Hematopoietic multipotent progenitor cell (in vitro differentiated cells): ENCODE measurements at regions not wholly inside any gene's neighbourhood (a gene's known extent, or its start where the extent isn't known, plus 50 kb on each side); places are given as distances from the start of the nearest gene placed in this dataset.
"Not testable (repeated sequence)": the region's sequence is repeated elsewhere in the genome, so short reads cannot be mapped to it uniquely, and the experiment has no call there.

Source experiments
- DNase-seq, 3 donors: peaks; one replicate each; pipeline ENCODE4 v3.0.0-alpha.2; 2011 to 2015; ENCODE audit warnings: low read depth in 2 of 3, low spot score in 2 of 3

DNA sequence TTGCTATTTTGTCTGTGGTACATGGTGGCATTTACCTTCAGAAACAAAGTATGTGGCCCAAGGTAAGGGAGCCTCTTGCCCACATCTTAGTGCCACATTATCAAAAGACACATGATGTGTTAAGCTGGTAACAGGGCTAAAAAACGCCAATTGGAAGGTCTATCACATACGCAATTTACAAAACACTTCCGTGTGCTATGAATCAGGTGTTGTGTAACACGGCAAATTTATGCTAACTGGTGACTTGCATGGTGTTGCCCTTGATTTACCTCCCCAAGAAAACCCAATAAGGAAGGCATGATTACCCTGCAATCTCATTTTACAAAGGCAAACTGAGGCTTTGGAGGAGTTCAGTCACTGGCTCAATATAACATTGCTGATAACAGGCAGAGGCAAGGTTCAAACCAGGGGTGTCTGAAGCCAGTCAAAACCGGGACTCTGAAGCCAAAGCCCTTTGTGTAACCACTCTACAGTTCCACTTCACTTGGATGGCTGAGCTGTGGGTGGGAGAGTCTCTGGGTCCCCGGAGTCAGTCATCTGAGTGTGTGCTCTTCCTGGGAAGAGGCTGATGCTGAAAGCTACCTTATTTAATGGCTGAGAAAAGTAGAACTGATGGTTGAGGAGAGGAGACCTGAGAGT lies 103.9 kb upstream of the BCL6 start:
- DNase-seq = no peak

DNA sequence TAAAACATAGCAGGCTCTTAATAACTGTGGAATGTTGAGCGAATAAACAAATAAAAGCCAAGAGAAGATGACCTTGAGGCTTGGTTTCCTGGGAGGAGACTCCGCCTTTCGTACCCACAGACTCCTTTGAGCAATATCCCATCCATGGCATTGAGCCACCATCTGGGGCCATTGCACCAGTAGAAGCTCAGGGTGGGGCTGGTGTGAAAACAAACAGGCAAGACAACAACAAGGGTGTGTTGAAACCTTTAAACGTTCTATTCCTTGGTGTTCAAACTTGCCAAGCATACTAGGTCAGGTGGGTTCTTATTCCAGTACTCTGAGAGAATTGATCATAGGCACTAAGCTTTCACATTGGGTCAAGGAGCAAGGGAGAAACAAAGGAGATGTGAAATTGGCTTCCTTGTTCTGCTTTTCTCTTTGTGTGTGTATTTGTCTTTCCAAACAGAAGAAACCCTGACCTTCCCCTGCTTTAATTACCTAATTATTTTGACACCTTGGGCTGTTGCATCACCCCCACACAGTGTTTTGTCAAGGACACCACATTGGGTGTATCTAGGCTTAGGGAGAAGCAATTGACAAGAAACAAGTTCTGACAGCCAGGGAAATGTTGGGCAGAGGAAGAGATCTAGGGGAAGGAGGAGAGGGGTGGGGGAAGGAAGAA lies 105.1 kb upstream of the BCL6 start:
- DNase-seq = no peak

DNA sequence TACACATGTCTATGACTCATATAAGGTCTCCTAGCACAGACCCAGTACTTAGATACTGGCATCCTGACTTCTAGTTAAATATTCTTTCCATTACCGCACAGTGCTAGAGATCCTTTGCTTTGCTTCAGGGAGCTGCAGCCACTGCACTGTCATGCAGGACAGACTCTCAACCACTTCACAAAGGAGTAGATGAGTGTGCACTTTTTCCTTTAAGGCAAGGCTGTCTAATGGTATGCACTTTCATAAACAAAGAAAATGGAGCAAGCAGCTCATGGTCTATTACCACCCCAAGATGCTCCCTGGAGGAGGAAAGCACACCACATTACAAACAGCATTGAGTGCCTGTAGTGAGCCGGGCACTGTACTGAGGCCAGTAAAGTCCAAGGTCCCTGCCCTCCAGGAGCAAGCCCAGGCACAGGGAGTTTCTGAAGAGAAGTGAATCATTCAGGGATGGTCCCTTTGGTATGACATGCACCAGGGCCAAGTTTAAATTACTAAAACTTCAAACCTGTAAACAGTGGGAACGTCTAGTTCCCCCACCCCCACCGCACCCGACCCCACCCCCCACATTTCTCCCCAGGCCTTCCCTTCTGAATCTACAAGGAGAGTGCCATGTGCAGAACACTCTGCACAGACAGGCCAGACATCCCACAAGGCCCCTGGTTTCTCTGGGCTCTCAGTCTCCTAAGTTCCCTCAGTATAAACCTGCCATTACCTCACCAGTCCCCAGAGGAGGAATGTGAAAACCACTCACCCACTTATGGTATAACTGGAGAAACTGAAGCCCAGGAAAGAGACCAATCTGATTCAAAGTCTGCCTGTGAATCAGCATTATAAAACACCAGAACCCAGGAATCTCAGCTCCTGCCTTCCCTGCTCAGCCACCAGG lies 107.8 kb upstream of the BCL6 start:
- no peak for DNase-seq

DNA sequence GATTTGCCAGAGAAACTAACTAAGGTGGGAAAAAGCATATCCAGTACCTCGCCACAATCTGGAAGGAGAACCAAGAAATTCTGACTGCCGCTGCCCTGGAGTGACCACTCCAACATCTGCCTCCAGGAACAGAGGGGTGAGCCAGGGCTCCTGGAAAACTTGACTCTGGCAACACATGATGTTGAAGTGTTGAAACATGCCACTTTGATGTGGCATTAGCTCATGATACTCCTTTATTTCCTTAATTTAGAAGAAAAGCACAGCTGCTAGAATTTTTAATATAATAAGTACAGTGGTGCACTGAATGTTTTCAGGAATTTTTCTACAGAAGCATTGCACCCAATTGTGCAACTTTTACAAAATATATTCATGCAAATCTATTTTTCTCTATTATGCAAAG lies 109.9 kb upstream of the BCL6 start:
- DNase-seq = no peak

DNA sequence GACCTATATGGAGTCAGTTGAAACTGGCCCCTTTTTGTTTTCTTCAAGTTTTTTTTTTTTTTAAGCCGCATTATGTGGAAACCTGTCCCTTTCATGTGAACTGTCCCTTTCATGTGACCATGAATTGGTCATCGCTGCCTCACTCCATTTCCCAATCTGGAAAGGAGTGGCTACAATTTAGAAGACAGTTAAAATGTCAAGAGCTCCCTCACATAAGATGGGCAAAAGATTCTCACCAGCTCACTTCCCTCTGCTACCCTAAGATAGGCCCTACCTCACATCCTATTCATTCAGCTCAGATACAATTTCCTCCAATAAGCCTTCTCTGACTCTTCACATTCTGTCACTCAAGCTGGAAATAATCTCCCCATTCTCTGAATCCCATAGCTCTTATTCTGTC lies 111.3 kb upstream of the BCL6 start:
- no peak for DNase-seq

DNA sequence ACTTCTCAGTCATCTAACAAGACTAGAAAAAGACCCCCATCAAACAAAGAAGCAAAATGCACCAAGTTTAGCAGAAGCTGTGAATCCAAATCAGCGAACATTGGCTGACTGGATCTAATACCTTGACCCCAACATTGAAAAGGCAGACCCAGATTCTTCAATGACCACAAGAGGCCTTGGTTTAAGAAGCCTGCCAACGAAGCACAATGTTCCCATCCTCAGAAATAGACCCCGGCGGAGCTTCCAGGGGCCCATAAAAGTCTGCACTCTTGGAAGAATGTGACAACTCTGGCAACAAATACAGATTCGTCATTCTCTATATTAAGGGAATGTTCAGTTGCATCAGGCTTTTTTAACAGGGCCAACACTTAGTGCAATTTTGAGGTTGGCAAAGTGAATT lies 112.8 kb upstream of the BCL6 start:
- no peak for DNase-seq

DNA sequence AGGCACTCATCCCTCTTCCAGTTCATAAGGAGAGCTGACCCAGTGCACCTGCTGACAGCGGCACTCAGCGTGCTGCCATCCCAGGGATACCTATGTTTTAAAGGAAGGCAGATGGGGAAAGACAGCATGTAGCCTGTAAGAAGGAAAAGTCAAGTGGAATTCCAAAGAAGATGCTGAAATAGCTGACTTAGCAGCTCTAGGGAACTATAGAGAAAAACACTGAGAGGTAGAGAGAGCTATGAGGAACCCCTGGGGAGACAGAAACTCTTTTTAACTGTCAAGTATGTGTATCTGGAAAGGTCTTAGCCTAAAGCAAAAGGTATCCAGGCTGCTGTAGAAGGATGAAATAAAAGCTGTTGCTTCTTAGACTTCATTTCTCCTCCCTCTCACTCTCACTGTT lies 113.4 kb upstream of the BCL6 start:
- DNase-seq = no peak

DNA sequence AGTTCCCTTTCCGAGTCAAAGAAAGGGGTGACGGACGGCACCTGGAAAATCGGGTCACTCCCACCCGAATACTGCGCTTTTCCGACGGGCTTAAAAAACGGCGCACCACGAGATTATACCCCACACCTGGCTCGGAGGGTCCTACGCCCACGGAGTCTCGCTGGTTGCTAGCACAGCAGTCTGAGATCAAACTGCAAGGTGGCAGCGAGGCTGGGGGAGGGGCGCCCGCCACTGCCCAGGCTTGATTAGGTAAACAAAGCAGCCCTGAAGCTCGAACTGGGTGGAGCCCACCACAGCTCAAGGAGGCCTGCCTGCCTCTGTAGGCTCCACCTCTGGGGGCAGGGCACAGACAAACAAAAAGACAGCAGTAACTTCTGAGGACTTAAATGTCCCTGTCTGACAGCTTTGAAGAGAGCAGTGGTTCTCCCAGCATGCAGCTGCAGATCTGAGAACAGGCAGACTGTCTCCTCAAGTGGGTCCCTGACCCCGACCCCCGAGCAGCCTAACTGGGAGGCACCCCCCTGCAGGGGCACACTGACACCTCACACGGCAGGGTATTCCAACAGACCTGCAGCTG lies 117.5 kb upstream of the BCL6 start:
- DNase-seq = not testable (repeated sequence)

DNA sequence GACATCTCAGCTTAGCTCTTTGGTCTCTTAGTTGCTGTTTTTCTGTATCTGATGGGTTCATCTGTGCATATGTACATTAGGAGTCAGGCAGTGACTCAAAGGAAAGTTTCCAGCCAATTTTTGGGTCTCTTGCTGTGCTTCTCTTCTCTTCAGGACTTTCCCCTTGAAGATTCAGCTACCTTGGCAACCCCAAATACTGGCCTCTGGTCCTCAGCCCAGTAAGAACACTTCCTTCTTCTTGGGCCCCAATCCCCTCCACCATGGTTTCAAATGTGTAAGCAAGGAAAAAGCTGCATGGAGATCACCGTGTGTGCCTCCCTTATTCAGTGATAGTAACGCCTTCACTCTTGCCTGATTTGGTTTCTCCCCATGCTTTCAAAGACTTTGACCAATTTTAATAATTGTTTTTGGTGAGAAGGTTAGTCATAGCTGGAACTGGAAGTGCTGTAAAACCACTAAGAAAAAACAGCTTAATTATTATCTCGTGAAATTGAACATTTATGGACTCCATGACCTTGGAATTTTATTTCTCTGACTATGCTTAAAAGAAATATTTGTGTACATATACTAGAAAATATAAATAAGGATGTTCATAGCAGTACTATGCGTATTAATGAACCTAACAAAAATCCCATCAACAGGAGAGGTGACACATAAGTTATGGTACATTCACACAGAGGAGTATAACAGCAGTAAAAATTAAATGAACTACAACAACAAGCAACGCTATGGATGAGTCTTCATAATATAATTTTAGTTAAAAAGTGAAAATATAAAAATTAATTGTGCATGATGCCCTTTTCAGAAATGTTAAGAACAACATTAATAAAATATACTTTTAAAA lies 125.3 kb upstream of the BCL6 start:
- DNase-seq = no peak

DNA sequence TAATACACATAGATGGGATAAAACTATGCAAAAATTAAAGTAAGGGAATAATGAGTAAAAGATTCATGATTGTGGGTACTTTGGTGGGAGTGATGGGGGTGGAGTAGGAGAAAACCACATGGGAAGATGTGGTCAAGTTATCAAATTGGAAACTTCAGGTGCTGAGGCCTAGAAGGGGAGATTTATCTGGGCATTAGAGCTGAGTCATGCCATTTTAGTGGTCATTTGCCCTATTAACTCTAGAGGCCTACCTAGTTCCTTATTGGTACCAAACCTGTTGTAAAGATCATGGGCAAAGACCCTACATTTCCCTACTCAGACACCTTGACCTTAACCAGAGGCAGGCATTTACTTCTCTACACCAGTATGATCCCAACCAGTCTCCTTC lies 125.9 kb upstream of the BCL6 start:
- DNase-seq = no peak

DNA sequence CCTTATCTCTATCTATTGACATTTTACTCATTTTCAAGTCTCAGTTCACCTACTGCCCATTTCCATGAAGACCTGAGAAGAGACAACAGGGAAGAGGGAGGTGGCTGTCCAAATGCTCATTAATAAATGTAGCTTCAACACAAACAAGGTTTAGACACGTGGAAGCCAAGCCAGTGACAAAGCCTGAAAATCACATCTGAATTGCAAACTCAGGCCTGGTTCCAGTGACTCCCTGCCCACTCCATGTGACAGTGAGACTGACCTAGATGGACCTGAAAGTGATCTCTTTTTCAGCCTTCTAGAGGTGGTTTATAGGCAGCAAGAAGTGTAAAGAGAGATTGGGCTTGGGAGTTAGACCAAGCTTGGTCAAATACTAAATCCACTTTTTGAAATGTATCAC lies 126.6 kb upstream of the BCL6 start:
- no peak for DNase-seq

DNA sequence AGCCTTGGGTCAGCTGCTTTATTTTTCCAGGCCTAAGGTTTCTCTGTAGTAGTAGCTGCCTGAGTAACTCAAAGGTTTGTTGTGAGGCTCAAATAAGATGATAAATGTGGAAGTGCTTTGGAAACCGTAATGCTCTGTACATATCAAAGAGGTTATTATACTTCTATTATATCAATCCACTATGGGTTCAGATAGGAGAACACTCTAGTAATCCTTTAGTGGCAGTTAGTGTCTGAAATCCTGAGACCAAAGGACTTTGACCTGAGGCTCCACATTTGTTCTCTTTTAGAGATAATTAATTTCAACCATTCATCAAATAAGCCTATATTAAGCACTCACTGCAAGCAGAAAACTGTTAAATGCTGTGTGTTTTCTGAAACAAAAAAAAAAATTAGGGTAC lies 128.6 kb upstream of the BCL6 start:
- no peak for DNase-seq

DNA sequence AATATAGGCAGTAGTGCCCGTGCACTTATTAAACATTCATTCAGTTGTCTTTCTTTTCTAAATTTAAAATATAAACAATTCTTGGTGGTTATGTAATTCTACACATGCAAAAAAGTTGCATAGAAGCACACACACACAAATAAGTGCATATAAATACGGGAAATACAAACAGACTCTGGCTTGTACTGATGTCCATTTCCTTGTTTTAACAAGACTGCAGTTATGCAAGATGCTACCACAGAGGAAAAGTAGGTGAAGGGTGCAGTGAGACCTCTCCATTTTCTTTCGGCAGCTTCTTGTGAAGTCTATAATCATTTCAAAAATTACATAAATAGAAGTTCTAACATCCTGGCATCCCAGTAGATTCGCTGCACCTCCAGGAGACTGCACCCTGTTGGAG lies 130.6 kb upstream of the BCL6 start:
- no peak for DNase-seq

DNA sequence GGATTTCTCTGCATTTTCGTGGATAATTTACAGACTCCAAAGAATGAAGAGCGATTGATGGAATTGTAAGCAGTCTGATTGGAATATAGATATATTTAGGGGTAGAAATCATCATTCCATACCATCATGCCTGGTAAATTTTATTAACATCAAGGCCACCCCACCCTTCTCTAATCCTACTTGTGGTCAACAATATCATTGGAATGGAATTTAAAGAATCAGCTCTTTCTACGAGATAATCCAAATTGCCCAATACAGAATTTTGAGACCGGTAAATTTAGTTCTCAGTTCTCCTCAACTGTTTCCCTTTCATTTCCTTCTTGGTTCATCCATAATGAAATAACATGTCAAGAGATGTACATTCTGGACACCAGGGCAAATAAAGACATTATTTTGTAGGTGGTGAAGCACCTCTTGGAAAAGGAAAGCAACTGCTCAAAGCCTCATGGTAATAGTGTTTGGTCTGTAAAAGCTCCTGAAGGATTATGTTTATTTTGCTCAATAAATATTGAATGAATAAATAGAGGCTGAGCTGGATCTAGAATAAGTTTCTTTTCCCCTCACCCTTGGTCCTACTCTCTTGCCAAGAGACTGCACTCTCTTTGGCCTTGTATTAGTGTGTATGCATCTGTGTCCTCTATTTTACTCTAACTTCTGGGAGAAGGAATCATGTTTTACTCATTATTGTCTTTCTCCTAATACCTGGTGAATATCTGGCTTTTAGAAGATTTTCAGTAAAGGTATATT lies 133.7 kb upstream of the BCL6 start:
- no peak for DNase-seq

DNA sequence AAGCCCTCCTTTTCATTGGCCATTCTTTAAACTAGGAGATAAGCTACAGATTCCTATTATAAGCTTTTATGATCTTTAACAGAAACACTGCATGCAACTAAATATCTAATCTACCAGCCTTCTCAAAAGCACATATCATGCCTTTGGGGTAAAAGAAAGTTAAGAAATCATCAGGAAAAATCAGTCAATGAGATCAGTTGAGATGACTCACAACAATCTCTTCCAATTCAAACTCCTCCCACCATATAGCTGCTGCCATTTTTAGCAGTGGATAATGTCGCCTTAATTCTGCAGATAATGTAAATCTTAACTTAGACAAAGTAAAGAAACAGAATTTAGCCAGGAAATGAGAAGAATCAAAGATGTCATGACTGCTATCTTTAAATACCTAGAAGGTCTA lies 135.2 kb upstream of the BCL6 start:
- no peak for DNase-seq

DNA sequence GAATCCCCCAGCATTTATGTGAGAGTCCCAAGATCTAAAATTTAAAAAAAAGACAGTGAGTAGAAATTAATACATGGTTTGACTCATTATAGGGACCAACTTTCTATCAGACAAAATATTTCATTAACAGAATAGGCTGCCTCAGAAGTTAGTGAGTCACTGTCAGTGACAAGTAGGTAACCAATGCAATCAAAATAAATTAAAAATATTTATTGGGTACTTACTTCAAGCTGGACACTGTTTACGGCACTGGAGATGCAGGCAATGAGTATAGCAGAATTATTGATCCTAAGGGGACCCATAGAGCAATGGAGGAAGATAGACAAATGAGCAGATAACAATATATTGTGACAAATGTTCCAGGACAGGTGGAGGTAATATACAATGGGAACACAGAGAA lies 135.6 kb upstream of the BCL6 start:
- no peak for DNase-seq

DNA sequence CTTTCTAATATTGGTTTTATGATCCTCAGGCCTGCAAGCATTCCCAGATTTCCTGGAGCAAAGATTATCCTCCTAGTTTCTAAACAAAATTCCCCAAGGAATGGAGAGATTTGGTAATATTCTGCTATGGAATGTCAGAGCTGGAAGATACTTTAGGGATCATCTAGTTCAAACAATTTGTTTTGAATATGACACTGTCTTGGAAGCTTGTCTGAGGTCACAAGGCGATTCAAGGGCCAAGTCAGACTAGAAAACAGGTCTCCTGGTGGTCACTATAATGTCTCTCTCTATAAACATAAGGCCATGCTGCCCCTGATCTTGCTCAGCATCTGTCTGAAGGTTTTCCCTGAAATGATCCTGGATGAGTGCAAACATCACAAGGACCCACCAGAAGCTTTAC lies 143.4 kb upstream of the BCL6 start:
- DNase-seq = no peak

DNA sequence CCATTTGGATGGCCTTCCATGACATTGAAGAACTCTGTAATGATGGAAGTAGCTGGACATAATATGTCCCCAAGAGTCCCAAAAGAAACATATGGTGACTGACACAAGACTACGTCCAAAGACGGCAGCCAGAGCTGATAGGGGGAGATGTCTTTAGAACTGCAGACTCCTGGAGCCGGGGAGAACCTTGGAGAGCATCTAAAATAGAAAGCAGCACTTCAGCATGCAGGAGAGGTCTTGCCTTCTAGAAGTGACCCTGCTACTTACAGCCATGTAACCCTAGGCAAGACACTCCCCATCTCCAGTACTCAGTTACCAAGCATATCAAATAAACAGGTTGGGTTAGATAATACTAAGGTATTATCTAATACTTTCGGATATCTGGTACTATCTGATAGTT lies 143.8 kb upstream of the BCL6 start:
- no peak for DNase-seq

DNA sequence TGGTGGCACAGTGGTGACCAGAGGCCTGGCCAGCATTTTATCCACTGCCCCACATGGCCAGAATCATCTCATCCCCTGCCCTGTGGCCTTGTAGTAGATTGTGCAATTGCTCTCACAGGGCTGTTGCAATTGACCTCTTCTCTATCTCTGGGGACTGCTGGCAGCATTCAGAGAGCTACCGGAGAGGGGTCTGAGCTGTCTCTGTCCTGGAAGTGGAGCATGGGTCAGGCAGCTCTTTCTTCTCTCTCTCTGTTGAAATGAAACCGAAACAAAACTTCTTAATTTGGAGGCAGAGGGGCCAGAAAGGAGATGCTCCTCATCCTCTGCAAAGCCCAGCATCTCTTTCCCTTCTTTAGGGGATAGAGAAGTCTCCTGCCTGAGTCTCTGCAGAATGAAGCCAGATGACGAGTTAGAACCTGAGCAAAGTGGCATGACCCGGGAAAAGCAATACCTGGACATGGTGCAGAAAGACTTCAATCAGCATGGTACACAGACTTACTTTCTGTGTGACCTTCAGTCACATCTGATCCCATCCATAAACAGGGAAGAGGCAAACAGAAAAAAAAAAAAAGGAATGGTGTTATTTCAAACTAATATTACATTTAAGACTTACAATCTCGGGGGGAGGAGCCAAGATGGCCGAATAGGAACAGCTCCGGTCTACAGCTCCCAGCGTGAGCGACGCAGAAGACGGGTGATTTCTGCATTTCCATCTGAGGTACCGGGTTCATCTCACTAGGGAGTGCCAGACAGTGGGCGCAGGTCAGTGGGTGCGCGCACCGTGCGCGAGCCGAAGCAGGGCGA lies 144.5 kb upstream of the BCL6 start:
- DNase-seq = no peak
